ENCODE measurements at regions not wholly inside any gene's neighbourhood (a gene's known extent, or its start where the extent isn't known, plus 50 kb on each side); places are given as distances from the start of the nearest gene placed in this dataset.

- TF ChIP-seq CTCF (IDR thresholded peaks at IDR 0.05) (no peak), POLR2A (IDR thresholded peaks at IDR 0.05) (no peak)
These were observed 73.7 kb upstream of the TMEM229A start for GRCh38 chr7:124106575-124106974.
